GM13976 (cell line): ENCODE measurements at regions not wholly inside any gene's neighbourhood (a gene's known extent, or its start where the extent isn't known, plus 50 kb on each side); places are given as distances from the start of the nearest gene placed in this dataset.

Source experiments
- DNase-seq: peaks from one replicate; pipeline ENCODE4 v3.0.0; 2012; ENCODE audit warnings: low spot score
- CTCF ChIP-seq: IDR thresholded peaks from 2 replicates; pipeline ENCODE4 v1.5.1; 2012; ENCODE audit warnings: borderline replicate concordance, mild to moderate bottlenecking; ENCODE audit not compliant: insufficient read depth; ENCODE audit errors: extremely low read depth, missing control alignments, control extremely low read depth
- in situ Hi-C: fragments of 300-500 bp; cut with MboI; formaldehyde crosslinking; loops from one replicate; pipeline ENCODE4 v1.12.0; 2022; ENCODE audit warnings: low sequenced_read_pairs, mixed read lengths, inconsistent platforms; ENCODE audit not compliant: unreplicated experiment

- no peak for DNase-seq
- in situ Hi-C loops = no loop called here
- TF ChIP-seq CTCF = no peak
These were observed 694.5 kb upstream of the NRP1 start for GRCh38 chr10:34028936-34029335.

GRCh38 chr10:34024693-34025425 lies 690.4 kb upstream of the NRP1 start:
- DNase-seq = no peak
- in situ Hi-C loops = no loop called here
- TF ChIP-seq CTCF = no peak

- in situ Hi-C loops = no loop called here
- TF ChIP-seq CTCF = no peak
- no peak for DNase-seq
These were observed 689.8 kb upstream of the NRP1 start for GRCh38 chr10:34024282-34024681.

- in situ Hi-C loops = no loop called here
- no peak for TF ChIP-seq CTCF
- DNase-seq = no peak
These were observed 687.7 kb upstream of the NRP1 start for GRCh38 chr10:34022195-34022594.

- in situ Hi-C loops = no loop called here
- no peak for TF ChIP-seq CTCF
- no peak for DNase-seq
These were observed 684.3 kb upstream of the NRP1 start for GRCh38 chr10:34018784-34019183.

GRCh38 chr10:34018129-34018528 lies 683.7 kb upstream of the NRP1 start:
- no peak for DNase-seq
- in situ Hi-C loops = no loop called here
- no peak for TF ChIP-seq CTCF
